NT2/D1 (cell line): ENCODE measurements at regions not wholly inside any gene's neighbourhood (a gene's known extent, or its start where the extent isn't known, plus 50 kb on each side); places are given as distances from the start of the nearest gene placed in this dataset.

Experiments used
- SUZ12 ChIP-seq: IDR thresholded peaks from 2 replicates; pipeline ENCODE4 v1.6.1; 2011; ENCODE audit not compliant: insufficient read length, insufficient read depth; ENCODE audit errors: extremely low read depth
- YY1 ChIP-seq: IDR thresholded peaks from 2 replicates; pipeline ENCODE4 v1.6.1; 2011; ENCODE audit not compliant: insufficient read length, insufficient read depth

GRCh38 chr2:78766459-78766858 is 259.0 kb upstream of the REG3G start:
- TF ChIP-seq YY1 (no peak), SUZ12 (no peak)
